Ascending aorta (tissue), 2 donors: ENCODE measurements at regions not wholly inside any gene's neighbourhood (a gene's known extent, or its start where the extent isn't known, plus 50 kb on each side); places are given as distances from the start of the nearest gene placed in this dataset.
A peak's percentile ranks its signal among the peaks of the same experiment; 100 is the strongest.

Source experiments
- DNase-seq, 2 donors: peaks; one replicate each; pipeline ENCODE4 v3.0.0-alpha.2; 2019; ENCODE audit warnings: low spot score in 2 of 2
- H3K27ac ChIP-seq, 2 donors: fragments of 200-600 bp; sonication (generic); one replicate each; pipeline ENCODE4 v1.5.1; 2016 to 2017; ENCODE audit warnings: mild to moderate bottlenecking in 1 of 2
- H3K27me3 ChIP-seq: fragments of 200-600 bp; sonication (generic); one replicate; pipeline ENCODE4 v1.5.1; 2017
- H3K36me3 ChIP-seq, 2 donors: fragments of 200-600 bp; sonication (generic); one replicate each; pipeline ENCODE4 v1.5.1; 2016
- H3K4me1 ChIP-seq, 2 donors: fragments of 200-600 bp; sonication (generic); one replicate each; pipeline ENCODE4 v1.5.1; 2016 to 2017; ENCODE audit warnings: mild to moderate bottlenecking in 1 of 2
- H3K4me3 ChIP-seq, 2 donors: fragments of 200-600 bp; sonication (generic); one replicate each; pipeline ENCODE4 v1.5.1; 2016 to 2017; ENCODE audit warnings: mild to moderate bottlenecking in 1 of 2
- H3K9me3 ChIP-seq, 2 donors: fragments of 200-600 bp; sonication (generic); one replicate each; pipeline ENCODE4 v1.5.1; 2016
- CTCF ChIP-seq, 3 experiments: fragments of 200-600 bp in 2 of 3; fragments of 450-650 bp in 1 of 3; sonication (generic) in 2 of 3; IDR thresholded peaks; one replicate each; pipeline ENCODE4 v1.5.1; 2016 to 2019; ENCODE audit warnings: antibody characterized with exemption in 3 of 3, mild to moderate bottlenecking in 1 of 3, moderate library complexity in 1 of 3
- intact Hi-C: fragments of 100-400 bp; cut with DNase I; formaldehyde crosslinking; loops from one replicate; pipeline ENCODE4 v1.15.1; 2023

DNA sequence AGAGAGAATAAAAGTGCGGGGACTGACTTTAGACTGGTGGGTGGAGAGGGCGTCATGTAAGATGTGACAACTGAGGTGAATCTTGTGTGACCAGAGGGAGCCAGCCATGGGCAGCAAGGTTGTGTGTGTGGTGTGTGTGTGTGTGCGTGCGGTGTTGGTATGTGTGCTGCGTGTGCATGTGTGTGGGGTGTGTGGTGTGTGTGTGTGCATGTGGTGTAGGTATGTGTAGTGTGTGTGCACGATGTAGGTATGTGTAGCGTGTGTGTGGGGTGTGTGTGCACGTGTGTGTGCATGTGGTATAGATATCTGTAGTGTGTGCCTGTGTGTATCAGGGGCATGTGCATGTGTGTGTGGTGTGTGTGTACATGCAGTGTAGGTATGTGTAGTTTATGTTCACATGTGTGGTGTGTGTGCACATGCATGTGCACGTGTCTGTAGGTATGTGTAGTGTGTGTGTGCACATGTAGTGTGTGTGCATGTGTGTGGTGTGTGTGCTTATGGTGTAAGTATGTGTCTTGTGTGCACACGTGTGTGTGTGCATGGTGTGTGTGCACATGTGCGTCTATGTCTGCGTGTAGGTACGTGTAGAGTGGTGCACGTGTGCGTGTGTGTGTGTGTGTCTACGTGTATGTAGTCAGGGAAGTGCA is 312.3 kb upstream of the MKI67 start:
- TF ChIP-seq CTCF (IDR thresholded peaks at IDR 0.05) = no peak
- no peak for DNase-seq
- intact Hi-C loops = no loop called here
- H3K9me3 ChIP-seq = no peaks in the 10 kb centered on the region
- H3K4me3 ChIP-seq = no peak overlapping the region
- no peaks in the 10 kb centered on the region for H3K4me1 ChIP-seq
- no peak overlapping the region for H3K27ac ChIP-seq
- H3K27me3 ChIP-seq = no peaks in the 10 kb centered on the region
- no peaks in the 10 kb centered on the region for H3K36me3 ChIP-seq

DNA sequence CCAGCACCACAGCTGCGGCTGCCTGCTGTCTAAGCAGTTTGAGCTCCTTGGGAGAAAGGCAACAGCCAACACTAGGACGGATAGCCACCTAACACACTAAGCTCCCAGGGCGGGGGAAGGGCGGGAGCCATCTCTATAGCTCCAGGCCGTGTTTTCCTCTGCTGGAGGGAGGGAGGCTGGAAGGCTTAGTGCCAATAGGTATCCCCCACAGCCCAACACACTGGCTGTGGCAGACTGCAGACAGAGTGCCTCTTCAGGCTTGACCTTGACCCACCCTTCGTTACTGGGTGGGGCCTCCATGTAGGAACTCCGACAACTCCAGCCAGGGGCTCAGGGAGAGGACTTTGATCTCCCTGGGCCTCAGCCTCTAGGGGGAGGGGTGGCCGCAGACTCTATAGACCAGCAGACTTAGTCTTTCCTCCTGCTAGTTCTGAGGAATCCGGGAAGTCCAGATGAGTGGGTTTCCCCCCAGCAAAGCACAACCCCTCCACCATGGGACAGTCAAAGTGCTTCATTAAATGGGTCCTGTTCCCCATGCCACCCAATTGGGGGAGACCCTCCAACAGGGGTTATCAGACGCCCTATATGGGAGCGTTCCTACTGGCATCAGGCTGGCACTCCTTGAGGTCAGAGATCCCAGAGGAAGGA is 314.4 kb upstream of the MKI67 start:
- Histone ChIP-seq H3K27me3 (no peaks in the 10 kb centered on the region), H3K4me1 (no peaks in the 10 kb centered on the region), H3K4me3 (no peak overlapping the region), H3K27ac (no peak overlapping the region), H3K9me3 (no peaks in the 10 kb centered on the region), H3K36me3 (no peaks in the 10 kb centered on the region)
- no peak for TF ChIP-seq CTCF (IDR thresholded peaks at IDR 0.05)
- DNase-seq = no peak
- intact Hi-C loops = no loop called here

- no peak for DNase-seq
- no peaks in the 10 kb centered on the region for H3K9me3 ChIP-seq
- H3K36me3 ChIP-seq = no peaks in the 10 kb centered on the region
- H3K4me1 ChIP-seq = no peaks in the 10 kb centered on the region
- H3K27me3 ChIP-seq = no peaks in the 10 kb centered on the region
- no peak for TF ChIP-seq CTCF (IDR thresholded peaks at IDR 0.05)
- H3K4me3 ChIP-seq = no peak overlapping the region
- intact Hi-C loops = no loop called here
- no peak overlapping the region for H3K27ac ChIP-seq
Observed at GRCh38 chr10:128443925-128444518, 317.8 kb upstream of the MKI67 start.

DNA sequence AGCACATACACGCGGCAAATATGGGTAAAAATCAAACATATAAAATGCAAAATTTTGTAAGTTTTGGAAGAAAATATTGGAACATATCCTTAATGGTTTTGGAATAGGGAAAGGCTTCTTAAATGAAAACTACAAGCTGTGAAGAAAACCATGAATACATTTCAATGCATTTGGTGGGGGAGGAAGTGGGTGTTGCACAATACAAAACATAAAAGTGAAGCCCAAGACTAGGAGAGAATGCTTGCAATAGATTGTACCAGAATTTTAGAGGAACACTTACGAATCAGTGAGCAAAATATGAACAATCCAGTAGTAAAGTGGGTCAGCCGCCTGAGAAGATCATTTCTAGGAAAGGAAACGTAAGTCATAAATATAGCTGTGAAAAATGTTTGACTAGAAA is 322.6 kb upstream of the MKI67 start:
- Histone ChIP-seq H3K4me1 (no peaks in the 10 kb centered on the region), H3K27me3 (no peaks in the 10 kb centered on the region), H3K4me3 (no peak overlapping the region), H3K9me3 (no peaks in the 10 kb centered on the region), H3K36me3 (no peaks in the 10 kb centered on the region), H3K27ac (no peak overlapping the region)
- intact Hi-C loops = no loop called here
- no peak for DNase-seq
- TF ChIP-seq CTCF (IDR thresholded peaks at IDR 0.05) = no peak

GRCh38 chr10:128451879-128452278 is 325.7 kb upstream of the MKI67 start:
- no peaks in the 10 kb centered on the region for H3K9me3 ChIP-seq
- H3K27ac ChIP-seq = no peak overlapping the region
- no peak overlapping the region for H3K4me3 ChIP-seq
- no peak for TF ChIP-seq CTCF (IDR thresholded peaks at IDR 0.05)
- H3K36me3 ChIP-seq = no peaks in the 10 kb centered on the region
- H3K27me3 ChIP-seq = no peaks in the 10 kb centered on the region
- intact Hi-C loops = no loop called here
- H3K4me1 ChIP-seq = no peaks in the 10 kb centered on the region
- DNase-seq = peak in 1 of 2 donors; percentile 33
